GM12872 (cell line): ENCODE measurements at regions not wholly inside any gene's neighbourhood (a gene's known extent, or its start where the extent isn't known, plus 50 kb on each side); places are given as distances from the start of the nearest gene placed in this dataset.

Source experiments
- TF ChIP-seq, protein P1 (sequence below): IDR thresholded peaks from 3 replicates; pipeline ENCODE4 v1.5.1; 2011; ENCODE audit warnings: low read depth, mild to moderate bottlenecking, low read length, moderate library complexity; ENCODE audit not compliant: insufficient read depth

DNA sequence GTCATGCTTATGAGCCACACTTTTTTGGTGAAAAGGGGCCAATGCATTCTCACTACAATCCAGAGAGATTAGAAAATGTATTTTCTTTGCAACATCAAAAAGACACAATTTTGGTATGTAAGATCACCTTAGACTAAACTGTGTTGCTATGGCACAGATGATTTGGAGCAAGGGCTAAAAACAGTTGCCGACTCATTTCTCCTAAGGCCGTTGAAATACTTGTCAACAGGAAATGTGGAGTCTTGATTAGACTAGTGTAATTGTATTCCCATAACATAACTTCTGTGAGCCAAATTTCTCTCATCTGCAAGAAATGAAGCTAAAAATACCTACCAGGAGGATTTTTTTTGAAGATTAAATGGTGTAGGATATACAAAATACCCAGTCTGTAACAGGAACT is 2547.7 kb downstream of the ARAP2 start:
- TF ChIP-seq, protein P1, sequence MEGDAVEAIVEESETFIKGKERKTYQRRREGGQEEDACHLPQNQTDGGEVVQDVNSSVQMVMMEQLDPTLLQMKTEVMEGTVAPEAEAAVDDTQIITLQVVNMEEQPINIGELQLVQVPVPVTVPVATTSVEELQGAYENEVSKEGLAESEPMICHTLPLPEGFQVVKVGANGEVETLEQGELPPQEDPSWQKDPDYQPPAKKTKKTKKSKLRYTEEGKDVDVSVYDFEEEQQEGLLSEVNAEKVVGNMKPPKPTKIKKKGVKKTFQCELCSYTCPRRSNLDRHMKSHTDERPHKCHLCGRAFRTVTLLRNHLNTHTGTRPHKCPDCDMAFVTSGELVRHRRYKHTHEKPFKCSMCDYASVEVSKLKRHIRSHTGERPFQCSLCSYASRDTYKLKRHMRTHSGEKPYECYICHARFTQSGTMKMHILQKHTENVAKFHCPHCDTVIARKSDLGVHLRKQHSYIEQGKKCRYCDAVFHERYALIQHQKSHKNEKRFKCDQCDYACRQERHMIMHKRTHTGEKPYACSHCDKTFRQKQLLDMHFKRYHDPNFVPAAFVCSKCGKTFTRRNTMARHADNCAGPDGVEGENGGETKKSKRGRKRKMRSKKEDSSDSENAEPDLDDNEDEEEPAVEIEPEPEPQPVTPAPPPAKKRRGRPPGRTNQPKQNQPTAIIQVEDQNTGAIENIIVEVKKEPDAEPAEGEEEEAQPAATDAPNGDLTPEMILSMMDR, result no peak

DNA sequence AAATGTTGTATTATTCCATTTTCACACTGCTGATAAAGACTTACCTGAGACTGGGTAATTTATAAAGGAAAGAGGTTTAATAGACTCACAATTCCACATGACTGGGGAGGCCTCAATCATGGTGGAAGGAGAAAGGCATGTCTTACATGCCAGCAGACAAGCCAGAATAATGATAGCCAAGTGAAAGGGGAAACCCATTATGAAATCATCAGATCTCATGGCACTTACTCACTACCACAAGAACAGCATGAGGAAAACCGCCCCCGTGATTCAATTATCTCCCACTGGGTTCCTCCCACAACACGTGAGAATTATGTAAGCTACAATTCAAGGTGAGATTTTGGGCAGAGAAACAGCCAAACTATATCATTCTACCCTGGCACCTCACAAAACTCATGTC is 2535.1 kb downstream of the ARAP2 start:
- TF ChIP-seq, protein P1, result no peak

DNA sequence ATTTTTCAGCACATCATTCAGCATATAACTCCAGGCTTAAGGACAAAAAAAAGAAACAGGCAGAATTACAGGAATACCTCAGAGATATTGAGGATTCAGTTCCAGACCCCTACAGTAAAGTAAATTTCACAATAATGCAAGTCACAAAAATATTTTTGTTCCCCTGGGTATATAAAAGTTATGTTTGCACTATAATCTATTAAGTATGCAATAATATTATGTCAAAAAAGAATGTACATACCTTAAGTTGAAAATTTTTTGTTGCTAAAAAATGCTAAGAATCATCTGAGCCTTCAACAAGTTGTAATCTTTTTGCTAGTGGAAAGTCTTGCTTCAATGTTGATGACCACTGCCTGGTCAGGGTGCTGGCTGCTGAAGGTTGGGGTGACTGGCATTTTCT is 2532.5 kb downstream of the ARAP2 start:
- TF ChIP-seq, protein P1, result no peak

DNA sequence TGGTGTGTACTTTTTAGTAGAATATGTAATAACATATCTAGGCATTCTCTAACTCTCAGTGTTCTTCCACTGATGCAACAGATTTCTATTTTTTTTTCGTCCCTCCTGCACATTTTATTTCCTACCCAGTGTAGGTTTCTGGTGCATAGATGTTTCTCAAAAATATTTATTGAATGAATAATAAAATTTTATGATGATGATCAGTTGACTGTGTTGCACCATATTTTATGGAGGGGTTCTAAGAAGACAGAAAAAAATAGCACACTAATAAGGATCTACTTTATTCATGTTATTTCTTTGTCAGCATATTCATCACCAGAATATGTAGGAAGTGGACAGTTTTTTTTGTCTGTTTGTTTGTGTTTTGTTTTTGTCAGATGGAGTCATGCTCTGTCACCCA is 2529.3 kb downstream of the ARAP2 start:
- TF ChIP-seq, protein P1, result no peak

DNA sequence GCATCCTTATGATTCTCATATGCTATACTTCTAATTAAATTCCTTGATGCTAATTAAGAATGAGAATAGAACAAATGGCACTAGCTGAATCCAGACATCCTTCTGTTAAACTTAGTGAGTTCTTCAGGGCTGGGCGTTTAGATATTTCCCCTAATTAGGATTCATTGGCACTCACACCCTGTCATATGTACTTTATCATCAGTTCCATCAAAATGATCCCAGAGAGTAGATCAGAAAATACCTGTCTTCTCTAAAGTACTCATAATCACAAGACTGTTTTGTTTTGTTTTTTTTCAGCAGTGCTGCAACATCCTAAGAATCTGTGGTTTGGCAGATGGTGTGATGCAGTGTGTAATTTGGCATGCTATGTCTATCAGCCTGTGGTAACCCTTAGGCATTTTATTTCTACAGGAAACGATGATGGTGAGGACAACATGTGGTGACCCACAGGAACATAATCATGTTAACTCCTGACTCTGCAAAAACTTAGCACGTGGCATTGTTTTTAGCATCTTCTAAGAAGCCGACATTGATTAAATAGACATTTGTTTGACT is 2528.4 kb downstream of the ARAP2 start:
- TF ChIP-seq, protein P1, result no peak

DNA sequence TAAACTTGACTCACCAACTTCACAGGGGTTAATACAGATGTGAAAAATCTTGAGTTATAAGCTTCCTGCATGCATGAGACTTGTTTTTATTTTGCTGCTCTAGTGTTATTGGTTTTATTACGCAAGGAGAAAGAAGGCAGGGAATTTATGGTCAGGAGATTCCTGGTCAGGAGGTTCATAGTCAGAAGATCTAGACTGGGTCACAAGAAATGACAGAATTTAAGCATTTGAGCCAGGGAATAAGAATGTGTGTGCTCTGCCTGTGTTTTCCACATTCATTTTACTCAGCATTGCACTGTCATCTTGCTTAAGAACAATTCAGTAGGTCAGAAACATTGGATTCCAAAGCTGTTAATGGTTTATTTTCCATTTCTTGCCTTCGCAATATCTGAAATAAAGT is 2522.1 kb downstream of the ARAP2 start:
- TF ChIP-seq, protein P1, result no peak

DNA sequence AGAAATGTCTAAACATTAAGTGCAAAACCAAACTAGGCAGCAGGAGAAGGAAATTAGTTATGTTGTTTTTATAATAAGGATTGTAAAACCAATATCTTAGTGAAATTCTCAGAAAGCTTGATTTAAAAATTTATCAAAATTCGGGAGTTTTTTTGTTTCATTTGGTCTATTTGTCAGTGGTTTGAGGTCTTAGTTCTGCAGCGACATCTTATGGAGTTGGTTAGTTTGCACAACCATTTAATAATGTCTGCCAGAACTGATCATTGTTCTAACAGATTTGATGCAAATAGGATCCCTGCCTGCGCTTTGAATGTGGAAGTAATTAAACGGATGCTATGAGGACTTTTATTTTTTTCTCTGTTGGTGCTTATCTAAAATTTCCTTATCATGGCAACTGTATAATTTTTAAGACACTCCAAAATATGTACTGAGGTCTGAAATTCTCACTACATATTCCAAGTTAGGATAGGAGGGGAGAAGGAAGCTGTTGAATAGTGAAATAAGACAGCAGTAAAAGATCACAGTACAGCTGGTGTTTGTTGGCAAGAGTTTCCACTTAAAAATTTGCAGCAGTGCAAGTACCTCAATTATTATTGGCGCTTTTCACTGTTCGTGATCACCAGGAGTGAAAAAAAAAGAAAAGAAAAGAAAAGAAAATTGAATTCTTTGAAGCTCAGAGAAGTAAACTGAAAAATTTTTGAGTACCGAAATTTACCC is 2521.4 kb downstream of the ARAP2 start:
- TF ChIP-seq, protein P1, result no peak
